CD4-positive, alpha-beta T cell (primary cell): ENCODE measurements at regions not wholly inside any gene's neighbourhood (a gene's known extent, or its start where the extent isn't known, plus 50 kb on each side); places are given as distances from the start of the nearest gene placed in this dataset.

Experiments used
- ATAC-seq: fragments of 200-7000 bp; cut with Tn5 transposase; one replicate; pipeline ENCODE4 v1.10.0; 2022; ENCODE audit warnings: mild to moderate bottlenecking; ENCODE audit not compliant: poor library complexity
- CTCF ChIA-PET: fragments of 350-600 bp; sonication (Branson Sonifier 250); formaldehyde crosslinking; loops from one replicate; lab custom pipeline; 2021; ENCODE audit warnings: antibody characterized with exemption, inconsistent platforms; lab: Charles Lee
- POLR2A ChIA-PET: fragments of 350-600 bp; sonication (Branson Sonifier 250); formaldehyde crosslinking; loops from one replicate; lab custom pipeline; 2021; ENCODE audit warnings: antibody characterized with exemption, inconsistent platforms; lab: Charles Lee
- DNase-seq, 14 experiments: peaks; one replicate each; pipeline ENCODE4 v3.0.0-alpha.2; 2013 to 2020; ENCODE audit warnings: mixed read lengths in 2 of 14
- H3K27ac ChIP-seq, 2 donors: one replicate each; pipeline versions ENCODE4 v1.5.1 to v1.7.0; 2013; ENCODE audit warnings: low read length in 2 of 2, low read depth in 1 of 2, mild to moderate bottlenecking in 1 of 2
- H3K27me3 ChIP-seq, 2 experiments: 1 replicate in 1 of 2; 2 replicates in 1 of 2; pipeline versions ENCODE4 v1.6.1 to v1.7.0; 2013; ENCODE audit warnings: low read length in 2 of 2, control low read depth in 1 of 2, mild to moderate bottlenecking in 1 of 2, moderate library complexity in 1 of 2; ENCODE audit not compliant: insufficient read depth in 2 of 2, control insufficient read depth in 1 of 2
- H3K36me3 ChIP-seq: one replicate; pipeline ENCODE4 v1.6.1; 2013; ENCODE audit warnings: low read length, control low read depth; ENCODE audit not compliant: insufficient read depth
- H3K4me1 ChIP-seq: one replicate; pipeline ENCODE4 v1.6.1; 2013; ENCODE audit warnings: low read length, control low read depth; ENCODE audit not compliant: insufficient read depth
- H3K4me3 ChIP-seq: one replicate; pipeline ENCODE4 v1.5.1; 2013; ENCODE audit warnings: mild to moderate bottlenecking, low read length, moderate library complexity
- H3K9me3 ChIP-seq, 2 experiments: 1 replicate in 1 of 2; 2 replicates in 1 of 2; pipeline versions ENCODE4 v1.6.1 to v1.7.0; 2013; ENCODE audit warnings: low read length in 2 of 2, mild to moderate bottlenecking in 2 of 2, control low read depth in 1 of 2, moderate library complexity in 1 of 2; ENCODE audit not compliant: control insufficient read depth in 1 of 2, insufficient read depth in 1 of 2
- H3K27ac Mint-ChIP-seq: one replicate; pipeline ENCODE4 v1.8.0; 2020; ENCODE audit warnings: mixed read lengths
- H3K27me3 Mint-ChIP-seq: one replicate; pipeline ENCODE4 v1.8.0; 2021; ENCODE audit warnings: mixed read lengths
- H3K36me3 Mint-ChIP-seq: one replicate; pipeline ENCODE4 v1.8.0; 2021; ENCODE audit warnings: low read depth, mixed read lengths
- H3K4me1 Mint-ChIP-seq: one replicate; pipeline ENCODE4 v1.8.0; 2021; ENCODE audit warnings: low read depth, mixed read lengths
- H3K4me3 Mint-ChIP-seq: one replicate; pipeline ENCODE4 v1.8.0; 2020; ENCODE audit warnings: mild to moderate bottlenecking, mixed read lengths
- H3K9me3 Mint-ChIP-seq: one replicate; pipeline ENCODE4 v1.8.0; 2020; ENCODE audit warnings: mixed read lengths
- intact Hi-C, 2 experiments: fragments of 100-400 bp; cut with DNase I in 1 of 2; cut with micrococcal nuclease in 1 of 2; formaldehyde crosslinking; loops; one replicate each; pipeline versions ENCODE4 v1.15.1 to v1.9.0; 2023 to 2025; cut with DNase I, micrococcal nuclease
- TF ChIP-seq, protein P1 (sequence below): fragments of 200-600 bp; IDR thresholded peaks from one replicate; pipeline ENCODE4 v1.8.0; 2022; ENCODE audit warnings: antibody characterized with exemption, mild to moderate bottlenecking

DNA sequence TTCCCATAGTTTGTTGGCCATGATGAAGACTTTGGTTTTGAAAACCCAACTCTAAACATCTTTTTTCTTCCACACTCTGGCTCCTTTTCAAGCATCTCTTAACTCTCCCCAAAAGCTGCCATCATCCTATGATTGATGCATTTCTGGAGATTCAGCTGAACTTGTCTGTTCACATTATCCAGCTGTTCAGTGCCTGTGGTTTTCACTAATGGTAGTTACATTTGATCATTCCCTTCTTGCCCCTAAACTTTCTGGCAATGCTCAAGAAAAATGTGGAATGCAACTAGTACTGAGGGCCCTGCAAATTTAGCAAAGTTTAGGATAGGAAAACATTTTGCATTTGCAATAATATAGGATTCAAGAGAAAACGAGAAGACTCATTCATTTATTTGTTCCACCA lies 267.5 kb downstream of the ENC1 start:
- H3K27ac Mint-ChIP-seq: no peak overlapping the region
- no peaks in the 10 kb centered on the region for H3K4me1 Mint-ChIP-seq
- H3K27me3 Mint-ChIP-seq: no peaks in the 10 kb centered on the region
- TF ChIP-seq, protein P1, sequence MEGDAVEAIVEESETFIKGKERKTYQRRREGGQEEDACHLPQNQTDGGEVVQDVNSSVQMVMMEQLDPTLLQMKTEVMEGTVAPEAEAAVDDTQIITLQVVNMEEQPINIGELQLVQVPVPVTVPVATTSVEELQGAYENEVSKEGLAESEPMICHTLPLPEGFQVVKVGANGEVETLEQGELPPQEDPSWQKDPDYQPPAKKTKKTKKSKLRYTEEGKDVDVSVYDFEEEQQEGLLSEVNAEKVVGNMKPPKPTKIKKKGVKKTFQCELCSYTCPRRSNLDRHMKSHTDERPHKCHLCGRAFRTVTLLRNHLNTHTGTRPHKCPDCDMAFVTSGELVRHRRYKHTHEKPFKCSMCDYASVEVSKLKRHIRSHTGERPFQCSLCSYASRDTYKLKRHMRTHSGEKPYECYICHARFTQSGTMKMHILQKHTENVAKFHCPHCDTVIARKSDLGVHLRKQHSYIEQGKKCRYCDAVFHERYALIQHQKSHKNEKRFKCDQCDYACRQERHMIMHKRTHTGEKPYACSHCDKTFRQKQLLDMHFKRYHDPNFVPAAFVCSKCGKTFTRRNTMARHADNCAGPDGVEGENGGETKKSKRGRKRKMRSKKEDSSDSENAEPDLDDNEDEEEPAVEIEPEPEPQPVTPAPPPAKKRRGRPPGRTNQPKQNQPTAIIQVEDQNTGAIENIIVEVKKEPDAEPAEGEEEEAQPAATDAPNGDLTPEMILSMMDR: no peak
- no peaks in the 10 kb centered on the region for H3K9me3 ChIP-seq
- no peaks in the 10 kb centered on the region for H3K36me3 Mint-ChIP-seq
- H3K4me3 Mint-ChIP-seq: no peak overlapping the region
- DNase-seq (no peak), ATAC-seq (no peak)
- H3K9me3 Mint-ChIP-seq: no peaks in the 10 kb centered on the region
- no peak overlapping the region for H3K27ac ChIP-seq
- CTCF ChIA-PET: no interaction called here
- no peaks in the 10 kb centered on the region for H3K4me1 ChIP-seq
- H3K27me3 ChIP-seq: no peaks in the 10 kb centered on the region
- intact Hi-C loops: no loop called here
- POLR2A ChIA-PET: no interaction called here
- H3K36me3 ChIP-seq: no peaks in the 10 kb centered on the region
- H3K4me3 ChIP-seq: no peak overlapping the region

DNA sequence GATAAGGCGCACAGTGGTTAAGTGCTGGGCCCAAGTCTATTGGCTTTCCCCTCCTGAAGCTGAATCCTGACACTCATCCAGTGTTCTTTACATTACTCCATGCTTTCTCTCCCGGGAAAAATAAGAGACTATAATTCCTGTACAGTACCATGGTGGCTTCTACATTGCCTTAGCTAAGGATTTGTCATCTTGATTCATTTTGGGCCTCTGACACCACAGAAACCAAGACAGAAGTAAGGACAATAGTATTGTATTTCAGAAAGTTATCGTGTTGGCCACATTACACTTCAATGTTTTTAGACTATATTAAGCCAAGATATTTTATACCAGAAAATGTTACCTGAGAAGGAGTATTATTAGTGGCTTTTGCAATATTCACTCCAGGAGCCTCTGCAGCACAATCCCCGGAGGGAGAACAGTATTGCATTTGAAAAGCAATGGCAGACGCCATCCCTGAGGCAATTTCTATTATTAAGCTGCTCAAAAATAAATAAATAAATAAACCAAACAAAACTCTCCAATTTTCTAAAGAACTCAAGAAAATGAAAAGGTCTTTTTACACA lies 267.9 kb downstream of the ENC1 start:
- Mint-ChIP-seq H3K27me3 (no peaks in the 10 kb centered on the region), H3K4me3 (no peak overlapping the region), H3K4me1 (no peaks in the 10 kb centered on the region), H3K9me3 (no peaks in the 10 kb centered on the region), H3K36me3 (no peaks in the 10 kb centered on the region), H3K27ac (no peak overlapping the region)
- CTCF ChIA-PET: no interaction called here
- Histone ChIP-seq H3K27ac (no peak overlapping the region), H3K4me1 (no peaks in the 10 kb centered on the region), H3K9me3 (no peaks in the 10 kb centered on the region), H3K36me3 (no peaks in the 10 kb centered on the region), H3K27me3 (no peaks in the 10 kb centered on the region), H3K4me3 (no peak overlapping the region)
- TF ChIP-seq, protein P1: no peak
- DNase-seq: no peak
- POLR2A ChIA-PET: no interaction called here
- intact Hi-C loops: no loop called here
- ATAC-seq: no peak

DNA sequence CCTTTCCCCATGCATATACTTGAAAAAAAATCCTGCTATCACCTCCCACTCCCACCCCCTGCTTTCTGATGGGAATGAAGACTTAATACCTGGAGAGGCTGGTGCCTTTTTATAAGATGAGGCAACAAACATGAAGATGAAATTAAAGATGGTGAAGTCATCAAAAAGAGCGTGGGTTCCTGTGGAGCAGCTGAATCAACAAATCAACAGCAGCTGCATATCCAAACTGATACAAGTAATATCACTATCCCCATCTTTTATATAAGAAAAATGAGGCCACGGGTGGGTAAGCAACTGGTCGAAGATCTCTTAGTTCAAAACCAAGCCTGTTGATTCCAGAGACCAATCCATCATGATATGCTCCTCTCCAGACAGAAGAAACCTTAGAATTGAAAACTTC lies 268.5 kb downstream of the ENC1 start:
- no peak overlapping the region for H3K4me3 Mint-ChIP-seq
- intact Hi-C loops: no loop called here
- H3K9me3 ChIP-seq: no peaks in the 10 kb centered on the region
- H3K9me3 Mint-ChIP-seq: no peaks in the 10 kb centered on the region
- H3K36me3 ChIP-seq: no peaks in the 10 kb centered on the region
- no peak for DNase-seq
- no peak for ATAC-seq
- no peaks in the 10 kb centered on the region for H3K27me3 Mint-ChIP-seq
- no peak overlapping the region for H3K4me3 ChIP-seq
- no peaks in the 10 kb centered on the region for H3K4me1 Mint-ChIP-seq
- H3K27me3 ChIP-seq: no peaks in the 10 kb centered on the region
- no peak overlapping the region for H3K27ac Mint-ChIP-seq
- ChIA-PET POLR2A (no interaction called here), CTCF (no interaction called here)
- TF ChIP-seq, protein P1: no peak
- H3K36me3 Mint-ChIP-seq: no peaks in the 10 kb centered on the region
- H3K4me1 ChIP-seq: no peaks in the 10 kb centered on the region
- no peak overlapping the region for H3K27ac ChIP-seq
